MCF 10A (cell line): ENCODE measurements at regions not wholly inside any gene's neighbourhood (a gene's known extent, or its start where the extent isn't known, plus 50 kb on each side); places are given as distances from the start of the nearest gene placed in this dataset.

Experiments
- BruUV-seq: library from RNA; stranded (reverse); fragments of 400-500 nt; replicated peaks from 2 replicates; lab custom pipeline; 2021; lab: Mats Ljungman, UMichigan
- CTCF ChIA-PET: fragments of 300-600 bp; sonication (Branson Sonifier 250); formaldehyde crosslinking; extraction: SDS; loops from one replicate; lab custom pipeline; 2021; ENCODE audit warnings: antibody characterized with exemption, inconsistent platforms; lab: Yijun Ruan, JAX
- POLR2A ChIA-PET: fragments of 300-600, 350-650 bp; sonication (Branson Sonifier 250); formaldehyde crosslinking; extraction: SDS; loops from one replicate; lab custom pipeline; 2020; ENCODE audit warnings: antibody characterized with exemption, inconsistent platforms; lab: Yijun Ruan, JAX
- DNase-seq: peaks from one replicate; pipeline ENCODE4 v3.0.0-alpha.2; 2018; ENCODE audit not compliant: unreplicated experiment
- H3K27ac Mint-ChIP-seq: one replicate; pipeline ENCODE4 v1.8.0; 2022; ENCODE audit warnings: mild to moderate bottlenecking, low read depth, mixed read lengths; ENCODE audit not compliant: unreplicated experiment
- H3K27me3 Mint-ChIP-seq: one replicate; pipeline ENCODE4 v1.8.0; 2022; ENCODE audit warnings: mixed read lengths; ENCODE audit not compliant: insufficient read depth, unreplicated experiment
- H3K36me3 Mint-ChIP-seq: one replicate; pipeline ENCODE4 v1.8.0; 2022; ENCODE audit warnings: mild to moderate bottlenecking, moderate library complexity, mixed read lengths; ENCODE audit not compliant: insufficient read depth, unreplicated experiment
- H3K4me1 Mint-ChIP-seq: one replicate; pipeline ENCODE4 v1.8.0; 2022; ENCODE audit warnings: mixed read lengths; ENCODE audit not compliant: insufficient read depth, unreplicated experiment
- H3K4me3 Mint-ChIP-seq: one replicate; pipeline ENCODE4 v1.8.0; 2022; ENCODE audit warnings: mild to moderate bottlenecking, moderate library complexity, mixed read lengths; ENCODE audit not compliant: unreplicated experiment
- H3K9me3 Mint-ChIP-seq: one replicate; pipeline ENCODE4 v1.8.0; 2022; ENCODE audit warnings: mixed read lengths; ENCODE audit not compliant: unreplicated experiment
- CTCF ChIP-seq: fragments of 200-600 bp; IDR thresholded peaks from one replicate; pipeline ENCODE4 v1.8.0; 2022; ENCODE audit warnings: antibody characterized with exemption, mild to moderate bottlenecking; ENCODE audit not compliant: unreplicated experiment
- intact Hi-C: fragments of 100-400 bp; cut with micrococcal nuclease; formaldehyde crosslinking; loops from 2 replicates; pipeline ENCODE4 v1.14.1; 2022

GRCh38 chrX:13126775-13127174, 82.4 kb upstream of the FAM9C start:
- H3K4me1 Mint-ChIP-seq, result no peaks in the 10 kb centered on the region
- no peak for DNase-seq
- no peak for TF ChIP-seq CTCF
- peaks cover 22% of the 10 kb centered on the region for H3K27me3 Mint-ChIP-seq
- intact Hi-C loops, result no loop called here
- ChIA-PET POLR2A (interaction anchor here (0.6 kb wide), 1 partner anchor 301 kb away, joined by 3 read pairs; no protein-coding TSS in a partner anchor), CTCF (interaction anchor here (0.7 kb wide), 1 partner anchor 17 kb away, joined by 3 read pairs; no protein-coding TSS in a partner anchor)
- BruUV-seq, result no TSS peak
- no peak overlapping the region for H3K27ac Mint-ChIP-seq
- no peak overlapping the region for H3K4me3 Mint-ChIP-seq
- no peaks in the 10 kb centered on the region for H3K9me3 Mint-ChIP-seq
- no peaks in the 10 kb centered on the region for H3K36me3 Mint-ChIP-seq

GRCh38 chrX:13125188-13125587, 80.8 kb upstream of the FAM9C start:
- ChIA-PET POLR2A (no interaction called here), CTCF (interaction anchor here (0.7 to 0.9 kb wide), 2 partner anchors 11 to 304 kb away, joined by 5 to 6 read pairs; no protein-coding TSS in a partner anchor)
- intact Hi-C loops, result no loop called here
- Mint-ChIP-seq H3K9me3 (no peaks in the 10 kb centered on the region), H3K4me1 (no peaks in the 10 kb centered on the region), H3K27me3 (peaks cover 22% of the 10 kb centered on the region), H3K4me3 (no peak overlapping the region), H3K27ac (no peak overlapping the region), H3K36me3 (no peaks in the 10 kb centered on the region)
- DNase-seq, result no peak
- TF ChIP-seq CTCF, result no peak
- no TSS peak for BruUV-seq

- BruUV-seq, result no TSS peak
- Mint-ChIP-seq H3K27me3 (peaks cover 22% of the 10 kb centered on the region), H3K27ac (no peak overlapping the region), H3K9me3 (no peaks in the 10 kb centered on the region), H3K4me1 (no peaks in the 10 kb centered on the region), H3K4me3 (no peak overlapping the region), H3K36me3 (no peaks in the 10 kb centered on the region)
- no peak for TF ChIP-seq CTCF
- CTCF ChIA-PET, result interaction anchor here (0.7 kb wide), 1 partner anchor 321 kb away, joined by 4 read pairs; no protein-coding TSS in a partner anchor
- POLR2A ChIA-PET, result no interaction called here
- DNase-seq, result no peak
- intact Hi-C loops, result no loop called here
These were observed 79.5 kb upstream of the FAM9C start for GRCh38 chrX:13123857-13124345.

GRCh38 chrX:13123247-13123856, 78.9 kb upstream of the FAM9C start:
- H3K9me3 Mint-ChIP-seq, result no peaks in the 10 kb centered on the region
- ChIA-PET POLR2A (no interaction called here), CTCF (interaction anchor here (0.7 kb wide), 1 partner anchor 321 kb away, joined by 4 read pairs; no protein-coding TSS in a partner anchor)
- no peaks in the 10 kb centered on the region for H3K36me3 Mint-ChIP-seq
- H3K4me1 Mint-ChIP-seq, result no peaks in the 10 kb centered on the region
- no peak for TF ChIP-seq CTCF
- no peak overlapping the region for H3K4me3 Mint-ChIP-seq
- peaks cover 22% of the 10 kb centered on the region for H3K27me3 Mint-ChIP-seq
- intact Hi-C loops, result no loop called here
- no peak for DNase-seq
- no TSS peak for BruUV-seq
- H3K27ac Mint-ChIP-seq, result no peak overlapping the region
